A549 (cell line): ENCODE measurements at regions not wholly inside any gene's neighbourhood (a gene's known extent, or its start where the extent isn't known, plus 50 kb on each side); places are given as distances from the start of the nearest gene placed in this dataset.

Experiments
- ATAC-seq, 2 experiments: fragments of 200-7000 bp in 1 of 2; fragments of >200 bp in 1 of 2; cut with Nextera tagmentation in 1 of 2; cut with Tn5 transposase in 1 of 2; 3 replicates each; pipeline versions ENCODE4 v1.8.0 to v1.9.1; 2018 to 2020; ENCODE audit warnings: mild to moderate bottlenecking in 1 of 2, moderate library complexity in 1 of 2
- CTCF ChIA-PET: fragments of 300-600 bp; sonication (Branson Sonifier 250); formaldehyde crosslinking; extraction: SDS; loops from one replicate; lab custom pipeline; 2021; ENCODE audit warnings: antibody characterized with exemption, inconsistent platforms; lab: Yijun Ruan, JAX
- POLR2A ChIA-PET: fragments of 350-600 bp; formaldehyde crosslinking; extraction: SDS; loops from one replicate; lab custom pipeline; 2021; ENCODE audit warnings: antibody characterized with exemption, inconsistent platforms; lab: Yijun Ruan, JAX
- DNase-seq, 2 experiments: peaks; one replicate each; pipeline versions ENCODE4 v3.0.0 to v3.0.0-alpha.2; 2011 to 2016; ENCODE audit warnings: low read depth in 1 of 2, low spot score in 1 of 2
- FAIRE-seq: peaks from 2 replicates; lab custom pipeline; 2011; peaks lifted over from hg19 to GRCh38; lab: Jason Lieb, UNC
- H3K27ac ChIP-seq, 2 experiments: fragments of >200 bp; sonication (Bioruptor Twin); formaldehyde crosslinking; 3 replicates each; pipeline ENCODE4 v1.5.1; 2016 to 2017
- H3K4me1 ChIP-seq: fragments of >200 bp; sonication (Bioruptor Twin); formaldehyde crosslinking; 3 replicates; pipeline ENCODE4 v1.6.1; 2016
- H3K4me2 ChIP-seq: fragments of >200 bp; sonication (Bioruptor Twin); formaldehyde crosslinking; 3 replicates; pipeline ENCODE4 v1.6.1; 2016
- H3K4me3 ChIP-seq: fragments of >200 bp; sonication (Bioruptor Twin); formaldehyde crosslinking; 3 replicates; pipeline ENCODE4 v1.5.1; 2016
- H3K9me3 ChIP-seq: fragments of >200 bp; sonication (Bioruptor Twin); formaldehyde crosslinking; 3 replicates; pipeline ENCODE4 v1.6.1; 2016
- BHLHE40 ChIP-seq: IDR thresholded peaks from 2 replicates; pipeline ENCODE4 v1.6.1; 2012; ENCODE audit warnings: low read depth, low read length, inconsistent platforms
- CBX2 ChIP-seq: fragments of 200-600 bp; sonication (generic); IDR thresholded peaks from 2 replicates; pipeline ENCODE4 v1.6.1; 2016; ENCODE audit warnings: low read depth, mild to moderate bottlenecking, borderline replicate concordance
- CEBPB ChIP-seq, 2 experiments: fragments of >200 bp in 1 of 2; sonication (Bioruptor Twin) in 1 of 2; formaldehyde crosslinking in 1 of 2; IDR thresholded peaks; 2 replicates each; pipeline ENCODE4 v1.6.1; 2012 to 2016
- CHD2 ChIP-seq: fragments of 150-350 bp; IDR thresholded peaks from 2 replicates; pipeline ENCODE4 v1.6.1; 2014; ENCODE audit warnings: low read length; ENCODE audit not compliant: partially characterized antibody
- FOSB ChIP-seq: fragments of 250-450 bp; sonication (Bioruptor Pico); IDR thresholded peaks from 2 replicates; pipeline ENCODE4 v1.5.0; 2020; ENCODE audit warnings: mild to moderate bottlenecking, moderate library complexity
- FOSL2 ChIP-seq, 2 experiments: fragments of 450-650 bp in 1 of 2; fragments of >200 bp in 1 of 2; sonication (Bioruptor Twin) in 1 of 2; formaldehyde crosslinking; IDR thresholded peaks; 2 replicates each; pipeline versions ENCODE4 v1.5.0 to v1.6.1; 2016 to 2020; ENCODE audit warnings: mild to moderate bottlenecking in 1 of 2, moderate library complexity in 1 of 2
- HOXB13 ChIP-seq: fragments of 250-450 bp; sonication (Bioruptor Pico); IDR thresholded peaks from 2 replicates; pipeline ENCODE4 v1.5.0; 2020; ENCODE audit warnings: low read depth, mild to moderate bottlenecking, moderate library complexity
- JUN ChIP-seq, 2 experiments: fragments of >200 bp; sonication (Bioruptor Twin); formaldehyde crosslinking; IDR thresholded peaks; 2 replicates in 1 of 2; 3 replicates in 1 of 2; pipeline ENCODE4 v1.6.1; 2016 to 2017
- PHF8 ChIP-seq: fragments of 200-600 bp; sonication (generic); IDR thresholded peaks from 2 replicates; pipeline ENCODE4 v1.6.1; 2016; ENCODE audit warnings: low read depth, mild to moderate bottlenecking, antibody characterized with exemption, moderate library complexity, borderline replicate concordance
- POLR2A ChIP-seq: IDR thresholded peaks from 2 replicates; pipeline ENCODE4 v1.6.1; 2012; ENCODE audit warnings: mild to moderate bottlenecking, low read length
- RFX5 ChIP-seq: fragments of 450-650 bp; IDR thresholded peaks from 2 replicates; pipeline ENCODE4 v1.7.1; 2014; ENCODE audit warnings: antibody characterized with exemption, mild to moderate bottlenecking, moderate library complexity
- ZSCAN20 ChIP-seq: fragments of 250-450 bp; sonication (Bioruptor Pico); IDR thresholded peaks from 2 replicates; pipeline ENCODE4 v1.8.0; 2022; ENCODE audit warnings: mild to moderate bottlenecking, moderate library complexity
- WGBS: methylation state at CpG from one replicate; pipeline ENCODE4 v1.1.6; 2017; ENCODE audit errors: missing lambda C conversion rate; 5-methylcytosine and 5-hydroxymethylcytosine counted together
- TF ChIP-seq, protein P1 (sequence below): IDR thresholded peaks from 2 replicates; pipeline ENCODE4 v1.6.1; 2012
- TF ChIP-seq, protein P2 (sequence below): fragments of 150-350 bp; IDR thresholded peaks from 2 replicates; pipeline ENCODE4 v1.6.1; 2014; ENCODE audit warnings: low read depth, mild to moderate bottlenecking, low read length
- TF ChIP-seq, protein P3 (sequence below): fragments of 200-600 bp; sonication (generic); IDR thresholded peaks from 2 replicates; pipeline ENCODE4 v1.6.1; 2016; ENCODE audit warnings: antibody characterized with exemption, mild to moderate bottlenecking, moderate library complexity
- TF ChIP-seq, protein P4 (sequence below): fragments of 250-450 bp; sonication (Bioruptor Pico); IDR thresholded peaks from 2 replicates; pipeline ENCODE4 v1.5.0; 2021; ENCODE audit warnings: mild to moderate bottlenecking, moderate library complexity, borderline replicate concordance

DNA sequence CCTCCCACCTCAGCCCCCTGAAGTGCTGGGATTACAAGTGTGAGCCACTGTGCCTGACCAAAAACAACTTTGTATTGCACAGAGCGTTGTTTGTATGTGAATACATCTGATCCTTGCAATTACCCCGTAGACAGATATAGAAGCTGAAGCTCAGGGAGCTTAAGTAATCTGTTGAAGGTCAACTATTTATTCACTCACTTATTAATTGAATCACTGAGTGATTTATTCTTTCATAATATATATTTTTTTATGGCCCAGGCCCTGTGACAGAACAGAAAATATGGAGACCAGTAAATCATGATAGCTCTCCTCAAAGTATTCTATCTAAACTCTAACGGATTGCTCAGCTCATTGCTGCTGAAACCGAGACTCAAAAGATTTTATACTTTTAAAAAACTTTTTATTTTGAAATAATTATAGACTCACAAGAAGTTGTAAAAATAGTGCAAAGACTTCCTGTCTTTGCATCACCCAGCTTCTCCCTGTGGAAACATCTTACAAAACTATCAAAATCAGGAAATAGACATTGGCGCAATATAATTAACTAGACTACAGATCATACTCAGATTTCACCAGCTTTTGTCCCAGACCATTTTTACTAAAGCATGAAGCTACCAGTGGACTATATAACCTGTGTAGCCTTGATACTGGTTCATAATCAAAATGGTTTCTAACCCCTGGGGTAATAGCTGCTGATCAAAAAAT, 466.1 kb downstream of the PDCD6IP start:
- no peaks in the 10 kb centered on the region for H3K9me3 ChIP-seq
- FAIRE-seq (no peak), DNase-seq (no peak)
- H3K4me1 ChIP-seq: peaks cover 3% of the 10 kb centered on the region; the same call in 1 of the 3 replicates
- no peak overlapping the region for H3K4me2 ChIP-seq
- POLR2A ChIA-PET: no interaction called here
- CTCF ChIA-PET: interaction anchor here (0.7 to 1.1 kb wide), 3 partner anchors 380 to 1644 kb away, joined by 3 to 4 read pairs (median 3); no protein-coding TSS in a partner anchor
- no peak overlapping the region for H3K4me3 ChIP-seq
- no peak overlapping the region for H3K27ac ChIP-seq
- 61% methylated on average over 5 of the region's 5 CpGs for WGBS
- TF ChIP-seq POLR2A: no peak
- no peak for TF ChIP-seq FOSL2 (IDR thresholded peaks at IDR 0.05)
- no peak for TF ChIP-seq FOSL2 (CRISPR knock-in tag; IDR thresholded peaks at IDR 0.05)
- no peak for TF ChIP-seq BHLHE40
- TF ChIP-seq FOSB (CRISPR knock-in tag): no peak
- TF ChIP-seq, protein P1, sequence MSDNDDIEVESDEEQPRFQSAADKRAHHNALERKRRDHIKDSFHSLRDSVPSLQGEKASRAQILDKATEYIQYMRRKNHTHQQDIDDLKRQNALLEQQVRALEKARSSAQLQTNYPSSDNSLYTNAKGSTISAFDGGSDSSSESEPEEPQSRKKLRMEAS: no peak
- no peak for TF ChIP-seq CEBPB (IDR thresholded peaks at IDR 0.05)
- no peak for TF ChIP-seq HOXB13
- TF ChIP-seq ZSCAN20: no peak
- no peak for TF ChIP-seq RFX5
- TF ChIP-seq, all 56 proteins: peak for 0
- ATAC-seq: no peak

DNA sequence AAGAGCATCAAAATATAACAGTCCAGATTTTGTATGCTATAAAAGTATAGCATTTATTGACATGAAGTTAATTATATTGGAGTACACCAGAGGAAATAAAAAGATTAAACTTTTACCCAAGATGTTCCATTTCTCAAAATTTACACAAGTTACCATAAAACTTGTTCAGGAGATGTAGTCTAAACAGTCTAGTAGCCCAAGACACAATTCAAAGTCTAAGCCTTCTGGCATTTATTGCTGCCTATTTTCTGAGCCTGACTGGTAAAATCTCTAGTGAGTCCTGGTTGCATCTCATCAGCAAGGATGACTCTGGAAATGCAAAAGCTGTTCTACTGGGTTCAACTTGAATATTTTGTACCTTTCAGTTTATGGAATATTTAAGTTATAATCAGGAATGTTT, 468.7 kb downstream of the PDCD6IP start:
- TF ChIP-seq, protein P2, sequence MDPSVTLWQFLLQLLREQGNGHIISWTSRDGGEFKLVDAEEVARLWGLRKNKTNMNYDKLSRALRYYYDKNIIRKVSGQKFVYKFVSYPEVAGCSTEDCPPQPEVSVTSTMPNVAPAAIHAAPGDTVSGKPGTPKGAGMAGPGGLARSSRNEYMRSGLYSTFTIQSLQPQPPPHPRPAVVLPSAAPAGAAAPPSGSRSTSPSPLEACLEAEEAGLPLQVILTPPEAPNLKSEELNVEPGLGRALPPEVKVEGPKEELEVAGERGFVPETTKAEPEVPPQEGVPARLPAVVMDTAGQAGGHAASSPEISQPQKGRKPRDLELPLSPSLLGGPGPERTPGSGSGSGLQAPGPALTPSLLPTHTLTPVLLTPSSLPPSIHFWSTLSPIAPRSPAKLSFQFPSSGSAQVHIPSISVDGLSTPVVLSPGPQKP: no peak
- TF ChIP-seq, protein P3, sequence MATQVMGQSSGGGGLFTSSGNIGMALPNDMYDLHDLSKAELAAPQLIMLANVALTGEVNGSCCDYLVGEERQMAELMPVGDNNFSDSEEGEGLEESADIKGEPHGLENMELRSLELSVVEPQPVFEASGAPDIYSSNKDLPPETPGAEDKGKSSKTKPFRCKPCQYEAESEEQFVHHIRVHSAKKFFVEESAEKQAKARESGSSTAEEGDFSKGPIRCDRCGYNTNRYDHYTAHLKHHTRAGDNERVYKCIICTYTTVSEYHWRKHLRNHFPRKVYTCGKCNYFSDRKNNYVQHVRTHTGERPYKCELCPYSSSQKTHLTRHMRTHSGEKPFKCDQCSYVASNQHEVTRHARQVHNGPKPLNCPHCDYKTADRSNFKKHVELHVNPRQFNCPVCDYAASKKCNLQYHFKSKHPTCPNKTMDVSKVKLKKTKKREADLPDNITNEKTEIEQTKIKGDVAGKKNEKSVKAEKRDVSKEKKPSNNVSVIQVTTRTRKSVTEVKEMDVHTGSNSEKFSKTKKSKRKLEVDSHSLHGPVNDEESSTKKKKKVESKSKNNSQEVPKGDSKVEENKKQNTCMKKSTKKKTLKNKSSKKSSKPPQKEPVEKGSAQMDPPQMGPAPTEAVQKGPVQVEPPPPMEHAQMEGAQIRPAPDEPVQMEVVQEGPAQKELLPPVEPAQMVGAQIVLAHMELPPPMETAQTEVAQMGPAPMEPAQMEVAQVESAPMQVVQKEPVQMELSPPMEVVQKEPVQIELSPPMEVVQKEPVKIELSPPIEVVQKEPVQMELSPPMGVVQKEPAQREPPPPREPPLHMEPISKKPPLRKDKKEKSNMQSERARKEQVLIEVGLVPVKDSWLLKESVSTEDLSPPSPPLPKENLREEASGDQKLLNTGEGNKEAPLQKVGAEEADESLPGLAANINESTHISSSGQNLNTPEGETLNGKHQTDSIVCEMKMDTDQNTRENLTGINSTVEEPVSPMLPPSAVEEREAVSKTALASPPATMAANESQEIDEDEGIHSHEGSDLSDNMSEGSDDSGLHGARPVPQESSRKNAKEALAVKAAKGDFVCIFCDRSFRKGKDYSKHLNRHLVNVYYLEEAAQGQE: no peak
- TF ChIP-seq CHD2: no peak
- TF ChIP-seq BHLHE40: no peak
- no peak for TF ChIP-seq PHF8
- TF ChIP-seq JUN (IDR thresholded peaks at IDR 0.05): no peak
- TF ChIP-seq, protein P4, sequence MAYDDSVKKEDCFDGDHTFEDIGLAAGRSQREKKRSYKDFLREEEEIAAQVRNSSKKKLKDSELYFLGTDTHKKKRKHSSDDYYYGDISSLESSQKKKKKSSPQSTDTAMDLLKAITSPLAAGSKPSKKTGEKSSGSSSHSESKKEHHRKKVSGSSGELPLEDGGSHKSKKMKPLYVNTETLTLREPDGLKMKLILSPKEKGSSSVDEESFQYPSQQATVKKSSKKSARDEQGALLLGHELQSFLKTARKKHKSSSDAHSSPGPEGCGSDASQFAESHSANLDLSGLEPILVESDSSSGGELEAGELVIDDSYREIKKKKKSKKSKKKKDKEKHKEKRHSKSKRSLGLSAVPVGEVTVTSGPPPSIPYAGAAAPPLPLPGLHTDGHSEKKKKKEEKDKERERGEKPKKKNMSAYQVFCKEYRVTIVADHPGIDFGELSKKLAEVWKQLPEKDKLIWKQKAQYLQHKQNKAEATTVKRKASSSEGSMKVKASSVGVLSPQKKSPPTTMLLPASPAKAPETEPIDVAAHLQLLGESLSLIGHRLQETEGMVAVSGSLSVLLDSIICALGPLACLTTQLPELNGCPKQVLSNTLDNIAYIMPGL (CRISPR knock-in tag): no peak
- TF ChIP-seq CBX2: no peak
- no peak for TF ChIP-seq RFX5
- Histone ChIP-seq H3K9me3 (no peaks in the 10 kb centered on the region), H3K4me3 (no peak overlapping the region), H3K4me2 (no peak overlapping the region), H3K4me1 (peaks cover 3% of the 10 kb centered on the region; the same call in 1 of the 3 replicates), H3K27ac (no peak overlapping the region)
- ATAC-seq (no peak), DNase-seq (no peak), FAIRE-seq (no peak)
- CTCF ChIA-PET: interaction anchor here (1.1 kb wide), 1 partner anchor 23 kb away, joined by 3 read pairs; no protein-coding TSS in a partner anchor
- POLR2A ChIA-PET: no interaction called here
